SK-N-SH (cell line): ENCODE measurements at regions not wholly inside any gene's neighbourhood (a gene's known extent, or its start where the extent isn't known, plus 50 kb on each side); places are given as distances from the start of the nearest gene placed in this dataset.
"Not testable (repeated sequence)": the region's sequence is repeated elsewhere in the genome, so short reads cannot be mapped to it uniquely, and the experiment has no call there.

Experiments used
- CTCF ChIA-PET: fragments of 300-600, 350-600 bp; formaldehyde crosslinking; extraction: SDS; loops from one replicate; lab custom pipeline; 2021; lab: Yijun Ruan, JAX
- POLR2A ChIA-PET: fragments of 350-600 bp; sonication (Branson Sonifier 250); formaldehyde crosslinking; extraction: SDS; loops from one replicate; lab custom pipeline; 2020; ENCODE audit warnings: antibody characterized with exemption, inconsistent platforms; lab: Yijun Ruan, JAX
- DNase-seq: peaks from one replicate; pipeline ENCODE4 v3.0.0; 2012
- H2AFZ ChIP-seq: fragments of 200-600 bp; sonication (generic); 2 replicates; pipeline ENCODE4 v1.8.1; 2016; ENCODE audit warnings: antibody characterized with exemption, mild to moderate bottlenecking, low read depth
- H3F3A ChIP-seq: fragments of 200-600 bp; sonication (generic); replicated peaks from 2 replicates; pipeline ENCODE3; 2016; ENCODE audit warnings: antibody characterized with exemption, mild to moderate bottlenecking; ENCODE audit not compliant: insufficient read depth
- H3K27ac ChIP-seq, 2 experiments: fragments of 200-500 bp in 1 of 2; fragments of 200-600 bp in 1 of 2; sonication (Bioruptor generic) in 1 of 2; sonication (generic), shearing (Covaris generic) in 1 of 2; 2 replicates each; pipeline versions ENCODE4 v1.5.1 to v1.6.1; 2014 to 2016; ENCODE audit warnings: low read depth in 2 of 2, inconsistent platforms in 1 of 2, low read length in 1 of 2, mild to moderate bottlenecking in 1 of 2, mixed read lengths in 1 of 2
- H3K27me3 ChIP-seq: fragments of 200-600 bp; sonication (generic), shearing (Covaris generic); 2 replicates; pipeline ENCODE4 v1.6.1; 2016; ENCODE audit warnings: mixed run types; ENCODE audit not compliant: insufficient read depth
- H3K36me3 ChIP-seq, 2 experiments: fragments of 200-500 bp in 1 of 2; fragments of 200-600 bp in 1 of 2; sonication (Bioruptor generic) in 1 of 2; sonication (generic) in 1 of 2; replicated peaks in 1 of 2; 2 replicates each; pipeline versions ENCODE3 to v1.5.1; 2014 to 2016; ENCODE audit warnings: low read length in 1 of 2, mild to moderate bottlenecking in 1 of 2; ENCODE audit not compliant: insufficient read depth in 2 of 2, control insufficient read depth in 1 of 2
- H3K4me1 ChIP-seq, 2 experiments: fragments of 200-500 bp in 1 of 2; fragments of 200-600 bp in 1 of 2; sonication (Bioruptor generic) in 1 of 2; sonication (generic), shearing (Covaris generic) in 1 of 2; 2 replicates each; pipeline versions ENCODE4 v1.5.1 to v1.6.1; 2014 to 2016; ENCODE audit warnings: low read depth in 1 of 2, low read length in 1 of 2, mixed run types in 1 of 2; ENCODE audit not compliant: insufficient read depth in 2 of 2, control insufficient read depth in 1 of 2
- H3K4me2 ChIP-seq: fragments of 200-600 bp; sonication (generic), shearing (Covaris generic); 2 replicates; pipeline ENCODE4 v1.6.1; 2017; ENCODE audit warnings: mixed run types
- H3K4me3 ChIP-seq, 2 experiments: fragments of 200-500 bp in 1 of 2; fragments of 200-600 bp in 1 of 2; sonication (Bioruptor generic) in 1 of 2; sonication (generic), shearing (Covaris generic) in 1 of 2; 2 replicates each; pipeline versions ENCODE4 v1.5.1 to v1.8.1; 2014 to 2016; ENCODE audit warnings: low read depth in 2 of 2, inconsistent platforms in 1 of 2, low read length in 1 of 2, mild to moderate bottlenecking in 1 of 2, mixed read lengths in 1 of 2, moderate library complexity in 1 of 2
- H3K79me2 ChIP-seq: fragments of 200-600 bp; sonication (generic); 2 replicates; pipeline ENCODE4 v1.8.1; 2017; ENCODE audit warnings: mild to moderate bottlenecking; ENCODE audit not compliant: insufficient read depth
- H3K9ac ChIP-seq: fragments of 200-600 bp; sonication (generic); 2 replicates; pipeline ENCODE4 v1.6.1; 2017; ENCODE audit warnings: mixed run types
- H3K9me2 ChIP-seq: fragments of 200-600 bp; sonication (generic); 2 replicates; pipeline ENCODE4 v1.6.1; 2017; ENCODE audit warnings: mixed run types
- H3K9me3 ChIP-seq: fragments of 200-600 bp; sonication (generic); 2 replicates; pipeline ENCODE4 v1.6.1; 2017; ENCODE audit warnings: mixed run types, mild to moderate bottlenecking, moderate library complexity
- H4K20me1 ChIP-seq: fragments of 200-600 bp; sonication (generic); 2 replicates; pipeline ENCODE4 v1.6.1; 2017; ENCODE audit warnings: mild to moderate bottlenecking, mixed run types; ENCODE audit not compliant: insufficient read depth
- FOSL2 ChIP-seq: IDR thresholded peaks from 2 replicates; pipeline ENCODE4 v1.4.0; 2012; ENCODE audit warnings: low read depth, mild to moderate bottlenecking, moderate library complexity, borderline replicate concordance
- FOXJ3 ChIP-seq: sonication (generic); formaldehyde crosslinking; IDR thresholded peaks from 2 replicates; pipeline ENCODE4 v1.5.1; 2020; ENCODE audit warnings: mild to moderate bottlenecking, missing genetic modification reagents
- GABPA ChIP-seq: IDR thresholded peaks from 2 replicates; pipeline ENCODE4 v1.4.0; 2012; ENCODE audit warnings: low read depth, mild to moderate bottlenecking
- JUND ChIP-seq: IDR thresholded peaks from 2 replicates; pipeline ENCODE4 v1.4.0; 2012
- MEF2A ChIP-seq: IDR thresholded peaks from 2 replicates; pipeline ENCODE4 v1.4.0; 2012; ENCODE audit warnings: low read depth, borderline replicate concordance
- NRF1 ChIP-seq: IDR thresholded peaks from 2 replicates; pipeline ENCODE4 v1.6.1; 2012; ENCODE audit warnings: low read depth, mild to moderate bottlenecking, low read length
- RAD21 ChIP-seq: IDR thresholded peaks from 2 replicates; pipeline ENCODE4 v1.6.1; 2012; ENCODE audit warnings: mild to moderate bottlenecking, low read length
- RFX5 ChIP-seq: IDR thresholded peaks from 2 replicates; pipeline ENCODE4 v1.6.1; 2012; ENCODE audit warnings: mild to moderate bottlenecking, improper control_type of control experiment, low read length
- RXRA ChIP-seq: IDR thresholded peaks from 2 replicates; pipeline ENCODE4 v1.4.0; 2012; ENCODE audit warnings: low read depth, mild to moderate bottlenecking, borderline replicate concordance
- TAF1 ChIP-seq: IDR thresholded peaks from 2 replicates; pipeline ENCODE4 v1.6.1; 2012; ENCODE audit warnings: low read depth, mild to moderate bottlenecking, low read length, moderate library complexity, borderline replicate concordance
- WGBS: methylation state at CpG from one replicate; pipeline ENCODE4 v1.1.6; 2017; ENCODE audit warnings: low lambda C conversion rate; 5-methylcytosine and 5-hydroxymethylcytosine counted together
- TF ChIP-seq, protein P1 (sequence below): IDR thresholded peaks from 2 replicates; pipeline ENCODE4; 2012
- TF ChIP-seq, protein P2 (sequence below): fragments of 150-350 bp; IDR thresholded peaks from 2 replicates; pipeline ENCODE4 v1.6.1; 2016; ENCODE audit warnings: mild to moderate bottlenecking, low read depth, low read length
- TF ChIP-seq, protein P3 (sequence below): fragments of 150-350 bp; IDR thresholded peaks from 2 replicates; pipeline ENCODE4 v1.6.1; 2017; ENCODE audit warnings: antibody characterized with exemption, low read length, low read depth, borderline replicate concordance
- TF ChIP-seq, protein P4 (sequence below): fragments of 200-600 bp; sonication (generic); IDR thresholded peaks from 2 replicates; pipeline ENCODE4 v1.6.1; 2017; ENCODE audit warnings: antibody characterized with exemption, mild to moderate bottlenecking, moderate library complexity

DNA sequence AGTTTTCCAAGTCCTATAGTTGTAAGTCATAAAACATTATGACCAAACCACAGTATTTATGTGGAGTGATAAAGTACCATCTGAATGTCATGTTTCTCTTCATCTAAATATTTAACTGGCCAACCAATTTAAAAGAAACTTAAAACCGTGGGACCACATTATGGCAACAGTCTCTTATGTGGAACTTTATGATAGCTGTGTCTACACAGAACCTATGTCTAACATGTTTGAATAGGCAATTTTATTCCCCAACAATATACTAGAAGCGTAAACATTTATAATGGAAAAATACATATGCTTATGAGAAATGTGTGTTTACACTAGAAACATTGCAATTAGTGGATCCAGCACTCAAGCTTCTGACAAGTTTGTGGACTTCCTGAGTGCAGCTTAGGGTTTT, 680.7 kb downstream of the REEP3 start:
- CTCF ChIA-PET = no interaction called here
- WGBS = 37% methylated on average over 2 of the region's 2 CpGs

DNA sequence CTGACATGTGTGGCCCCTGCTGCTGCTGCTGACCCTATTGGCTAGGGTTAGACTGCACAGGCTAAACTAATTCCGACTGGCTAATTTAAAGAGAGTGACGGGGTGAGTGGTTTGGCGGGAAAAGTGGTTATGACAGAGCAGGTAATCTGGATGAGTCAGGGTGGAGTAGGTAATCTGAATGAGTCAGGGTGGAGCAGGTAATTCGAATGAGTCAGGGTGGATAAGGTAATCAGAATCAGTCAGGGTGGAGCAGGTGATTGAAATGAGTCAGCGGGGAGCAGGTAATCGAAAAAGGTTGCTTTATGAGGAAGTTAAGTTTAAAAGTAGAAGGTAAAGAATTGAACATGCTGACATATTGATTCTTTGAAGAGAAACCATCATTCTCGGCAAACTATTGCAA, 683.3 kb downstream of the REEP3 start:
- H3K9ac ChIP-seq, DNase-seq, H3K4me2 ChIP-seq, H3K4me1 ChIP-seq, POLR2A ChIA-PET, H3K36me3 ChIP-seq, H3K9me3 ChIP-seq, H4K20me1 ChIP-seq, H3K27ac ChIP-seq, H3K79me2 ChIP-seq, H2AFZ ChIP-seq, H3F3A ChIP-seq, H3K4me3 ChIP-seq, H3K27me3 ChIP-seq, H3K9me2 ChIP-seq: not testable (repeated sequence)
- WGBS = 60% methylated on average over 7 of the region's 7 CpGs
- CTCF ChIA-PET = interaction anchor here (0.8 kb wide), 1 partner anchor 51 kb away, joined by 3 read pairs; no protein-coding TSS in a partner anchor

More for the DNA sequence above, 680.7 kb downstream of the REEP3 start:
- no peak for DNase-seq
- H3K79me2 ChIP-seq = no peaks in the 10 kb centered on the region
- no peak overlapping the region for H2AFZ ChIP-seq
- no peaks in the 10 kb centered on the region for H4K20me1 ChIP-seq
- no peak overlapping the region for H3K4me3 ChIP-seq
- POLR2A ChIA-PET = no interaction called here
- H3K27ac ChIP-seq = no peak overlapping the region
- no peaks in the 10 kb centered on the region for H3K9me2 ChIP-seq
- no peaks in the 10 kb centered on the region for H3F3A ChIP-seq
- no peak overlapping the region for H3K9ac ChIP-seq
- H3K4me1 ChIP-seq = no peaks in the 10 kb centered on the region
- no peaks in the 10 kb centered on the region for H3K27me3 ChIP-seq
- no peaks in the 10 kb centered on the region for H3K36me3 ChIP-seq
- no peaks in the 10 kb centered on the region for H3K9me3 ChIP-seq
- no peak overlapping the region for H3K4me2 ChIP-seq
- TF ChIP-seq FOXJ3 (CRISPR knock-in tag) (no peak), TAF1 (no peak), JUND (no peak), MEF2A (no peak), RAD21 (no peak), GABPA (no peak)
- TF ChIP-seq, protein P1, sequence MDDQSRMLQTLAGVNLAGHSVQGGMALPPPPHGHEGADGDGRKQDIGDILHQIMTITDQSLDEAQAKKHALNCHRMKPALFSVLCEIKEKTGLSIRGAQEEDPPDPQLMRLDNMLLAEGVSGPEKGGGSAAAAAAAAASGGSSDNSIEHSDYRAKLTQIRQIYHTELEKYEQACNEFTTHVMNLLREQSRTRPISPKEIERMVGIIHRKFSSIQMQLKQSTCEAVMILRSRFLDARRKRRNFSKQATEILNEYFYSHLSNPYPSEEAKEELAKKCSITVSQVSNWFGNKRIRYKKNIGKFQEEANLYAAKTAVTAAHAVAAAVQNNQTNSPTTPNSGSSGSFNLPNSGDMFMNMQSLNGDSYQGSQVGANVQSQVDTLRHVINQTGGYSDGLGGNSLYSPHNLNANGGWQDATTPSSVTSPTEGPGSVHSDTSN = no peak
- TF ChIP-seq, protein P2, sequence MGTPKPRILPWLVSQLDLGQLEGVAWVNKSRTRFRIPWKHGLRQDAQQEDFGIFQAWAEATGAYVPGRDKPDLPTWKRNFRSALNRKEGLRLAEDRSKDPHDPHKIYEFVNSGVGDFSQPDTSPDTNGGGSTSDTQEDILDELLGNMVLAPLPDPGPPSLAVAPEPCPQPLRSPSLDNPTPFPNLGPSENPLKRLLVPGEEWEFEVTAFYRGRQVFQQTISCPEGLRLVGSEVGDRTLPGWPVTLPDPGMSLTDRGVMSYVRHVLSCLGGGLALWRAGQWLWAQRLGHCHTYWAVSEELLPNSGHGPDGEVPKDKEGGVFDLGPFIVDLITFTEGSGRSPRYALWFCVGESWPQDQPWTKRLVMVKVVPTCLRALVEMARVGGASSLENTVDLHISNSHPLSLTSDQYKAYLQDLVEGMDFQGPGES = no peak
- TF ChIP-seq, all 33 proteins: peak for 0

DNA sequence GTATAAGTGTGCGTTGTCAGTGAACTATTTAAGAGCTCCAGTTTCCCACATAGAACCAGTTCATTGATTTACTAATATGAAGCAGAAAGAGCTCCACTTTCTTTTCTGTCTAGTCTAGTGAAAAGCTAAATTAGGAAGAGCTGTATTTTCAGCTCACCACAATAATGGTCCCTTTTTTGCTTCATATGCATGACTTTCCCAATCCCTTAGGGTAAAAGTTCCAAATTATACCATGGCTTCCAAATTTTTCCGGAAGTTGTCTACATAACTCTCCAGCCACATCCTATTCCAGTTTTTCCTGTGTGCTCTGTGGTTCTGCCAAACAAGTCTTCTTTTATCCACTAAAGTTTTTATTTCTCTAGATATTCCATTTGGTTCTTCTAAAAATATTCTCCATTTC, 685.2 kb downstream of the REEP3 start:
- POLR2A ChIA-PET = no interaction called here

More for the DNA sequence above, 685.2 kb downstream of the REEP3 start:
- Histone ChIP-seq H3K36me3 (no peaks in the 10 kb centered on the region), H3K9me3 (no peaks in the 10 kb centered on the region), H2AFZ (no peak overlapping the region), H3K9me2 (no peaks in the 10 kb centered on the region), H4K20me1 (no peaks in the 10 kb centered on the region), H3K79me2 (no peaks in the 10 kb centered on the region), H3F3A (no peaks in the 10 kb centered on the region), H3K4me1 (no peaks in the 10 kb centered on the region), H3K4me3 (no peak overlapping the region), H3K27me3 (no peaks in the 10 kb centered on the region), H3K4me2 (no peak overlapping the region), H3K27ac (no peak overlapping the region), H3K9ac (no peak overlapping the region)
- 55% methylated on average over 2 of the region's 2 CpGs for WGBS
- CTCF ChIA-PET = no interaction called here
- DNase-seq = no peak
- no peak for TF ChIP-seq RXRA
- no peak for TF ChIP-seq NRF1
- TF ChIP-seq JUND = no peak
- TF ChIP-seq FOSL2 = no peak
- TF ChIP-seq, protein P3, sequence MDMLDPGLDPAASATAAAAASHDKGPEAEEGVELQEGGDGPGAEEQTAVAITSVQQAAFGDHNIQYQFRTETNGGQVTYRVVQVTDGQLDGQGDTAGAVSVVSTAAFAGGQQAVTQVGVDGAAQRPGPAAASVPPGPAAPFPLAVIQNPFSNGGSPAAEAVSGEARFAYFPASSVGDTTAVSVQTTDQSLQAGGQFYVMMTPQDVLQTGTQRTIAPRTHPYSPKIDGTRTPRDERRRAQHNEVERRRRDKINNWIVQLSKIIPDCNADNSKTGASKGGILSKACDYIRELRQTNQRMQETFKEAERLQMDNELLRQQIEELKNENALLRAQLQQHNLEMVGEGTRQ = no peak
- TF ChIP-seq, protein P1 = no peak
- TF ChIP-seq, protein P4, sequence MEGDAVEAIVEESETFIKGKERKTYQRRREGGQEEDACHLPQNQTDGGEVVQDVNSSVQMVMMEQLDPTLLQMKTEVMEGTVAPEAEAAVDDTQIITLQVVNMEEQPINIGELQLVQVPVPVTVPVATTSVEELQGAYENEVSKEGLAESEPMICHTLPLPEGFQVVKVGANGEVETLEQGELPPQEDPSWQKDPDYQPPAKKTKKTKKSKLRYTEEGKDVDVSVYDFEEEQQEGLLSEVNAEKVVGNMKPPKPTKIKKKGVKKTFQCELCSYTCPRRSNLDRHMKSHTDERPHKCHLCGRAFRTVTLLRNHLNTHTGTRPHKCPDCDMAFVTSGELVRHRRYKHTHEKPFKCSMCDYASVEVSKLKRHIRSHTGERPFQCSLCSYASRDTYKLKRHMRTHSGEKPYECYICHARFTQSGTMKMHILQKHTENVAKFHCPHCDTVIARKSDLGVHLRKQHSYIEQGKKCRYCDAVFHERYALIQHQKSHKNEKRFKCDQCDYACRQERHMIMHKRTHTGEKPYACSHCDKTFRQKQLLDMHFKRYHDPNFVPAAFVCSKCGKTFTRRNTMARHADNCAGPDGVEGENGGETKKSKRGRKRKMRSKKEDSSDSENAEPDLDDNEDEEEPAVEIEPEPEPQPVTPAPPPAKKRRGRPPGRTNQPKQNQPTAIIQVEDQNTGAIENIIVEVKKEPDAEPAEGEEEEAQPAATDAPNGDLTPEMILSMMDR = no peak
- no peak for TF ChIP-seq RFX5
- no peak for TF ChIP-seq FOXJ3 (CRISPR knock-in tag)
